T-helper 1 cell treated with Interleukin-12 subunit alpha and Interleukin-12 subunit beta and Interleukin-4 antibody, amounts not matched to agents 30 μg/mL and 1 μg/mL, for 36 hours (primary cell): ENCODE measurements at regions not wholly inside any gene's neighbourhood (a gene's known extent, or its start where the extent isn't known, plus 50 kb on each side); places are given as distances from the start of the nearest gene placed in this dataset.
A peak's percentile ranks its signal among the peaks of the same experiment; 100 is the strongest.
"Not testable (repeated sequence)": the region's sequence is repeated elsewhere in the genome, so short reads cannot be mapped to it uniquely, and the experiment has no call there.

Experiments used
- H3K27ac Mint-ChIP-seq: one replicate; pipeline ENCODE4 v1.8.0; 2021; ENCODE audit warnings: mild to moderate bottlenecking, mixed read lengths
- H3K27me3 Mint-ChIP-seq: one replicate; pipeline ENCODE4 v1.8.0; 2021; ENCODE audit warnings: low read depth, mixed read lengths
- H3K36me3 Mint-ChIP-seq: one replicate; pipeline ENCODE4 v1.8.0; 2021; ENCODE audit warnings: low read depth, mixed read lengths
- H3K4me1 Mint-ChIP-seq: one replicate; pipeline ENCODE4 v1.8.0; 2021; ENCODE audit warnings: low read depth, mixed read lengths
- H3K4me3 Mint-ChIP-seq: one replicate; pipeline ENCODE4 v1.8.0; 2021; ENCODE audit warnings: mild to moderate bottlenecking, moderate library complexity, mixed read lengths
- H3K9me3 Mint-ChIP-seq: one replicate; pipeline ENCODE4 v1.8.0; 2021; ENCODE audit warnings: mixed read lengths

GRCh38 chr17:30731210-30732132, 93.0 kb downstream of the CRLF3 start:
- Mint-ChIP-seq H3K4me1 (peaks cover 20% of the 10 kb centered on the region), H3K36me3 (peaks cover 11% of the 10 kb centered on the region), H3K4me3 (peak overlapping the region; percentile 97), H3K27ac (peak overlapping the region; percentile 95)
- not testable (repeated sequence) for H3K27me3 Mint-ChIP-seq, H3K9me3 Mint-ChIP-seq

DNA sequence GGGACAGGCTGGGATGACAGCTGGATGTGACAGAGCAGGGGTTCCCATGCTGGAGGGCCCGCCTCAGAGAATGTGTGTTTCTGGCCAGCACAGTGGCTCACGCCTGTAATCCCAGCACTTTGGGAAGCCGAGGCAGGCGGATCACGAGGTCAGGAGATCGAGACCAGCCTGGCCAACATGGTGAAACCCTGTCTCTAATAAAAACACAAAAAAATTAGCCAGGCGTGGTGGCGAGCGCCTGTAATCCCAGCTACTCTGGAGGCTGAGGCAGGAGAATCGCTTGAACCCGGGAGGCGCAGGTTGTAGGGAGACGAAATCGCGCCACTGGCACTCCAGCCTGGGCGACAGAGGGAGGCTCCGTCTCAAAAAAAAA, 93.7 kb downstream of the CRLF3 start:
- Mint-ChIP-seq H3K27ac (peak overlapping the region; percentile 95), H3K4me1 (peaks cover 20% of the 10 kb centered on the region), H3K4me3 (peak overlapping the region; percentile 97)
- H3K36me3 Mint-ChIP-seq, H3K9me3 Mint-ChIP-seq, H3K27me3 Mint-ChIP-seq: not testable (repeated sequence)

DNA sequence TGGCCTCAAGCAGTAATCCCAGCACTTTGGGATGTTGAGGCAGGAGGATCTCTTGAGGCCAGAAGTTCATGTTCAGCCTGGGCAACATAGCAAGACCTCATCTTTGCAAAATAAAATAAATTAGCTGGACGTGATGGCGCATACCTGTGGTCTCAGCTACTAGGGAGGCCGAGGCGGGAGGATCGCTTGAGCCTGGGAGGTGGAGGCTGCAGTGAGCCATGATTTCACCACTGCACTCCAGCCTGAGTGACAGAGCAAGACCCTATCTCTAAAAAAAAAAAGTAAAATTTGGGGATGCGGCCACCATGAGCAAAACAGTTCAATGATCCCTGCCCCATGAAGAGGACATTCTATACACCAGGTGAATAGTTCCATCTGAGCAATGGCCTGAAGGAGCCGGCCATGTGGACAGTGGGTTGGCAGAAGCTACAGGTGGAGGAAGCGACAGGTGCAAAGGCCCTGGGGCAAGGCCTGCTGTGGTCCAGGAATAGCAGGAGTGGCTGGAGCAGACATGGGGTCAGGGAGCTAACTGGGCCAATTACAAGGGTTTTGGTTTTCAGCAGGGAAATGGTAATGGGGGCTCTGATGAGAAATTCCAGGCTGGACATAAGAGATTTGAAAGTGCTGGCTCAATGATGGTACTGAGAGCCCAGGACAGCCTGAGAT, 94.2 kb downstream of the CRLF3 start:
- H3K27ac Mint-ChIP-seq: peak overlapping the region; percentile 95
- not testable (repeated sequence) for H3K36me3 Mint-ChIP-seq, H3K27me3 Mint-ChIP-seq, H3K9me3 Mint-ChIP-seq
- peaks cover 17% of the 10 kb centered on the region for H3K4me1 Mint-ChIP-seq
- peak overlapping the region; percentile 74 for H3K4me3 Mint-ChIP-seq

DNA sequence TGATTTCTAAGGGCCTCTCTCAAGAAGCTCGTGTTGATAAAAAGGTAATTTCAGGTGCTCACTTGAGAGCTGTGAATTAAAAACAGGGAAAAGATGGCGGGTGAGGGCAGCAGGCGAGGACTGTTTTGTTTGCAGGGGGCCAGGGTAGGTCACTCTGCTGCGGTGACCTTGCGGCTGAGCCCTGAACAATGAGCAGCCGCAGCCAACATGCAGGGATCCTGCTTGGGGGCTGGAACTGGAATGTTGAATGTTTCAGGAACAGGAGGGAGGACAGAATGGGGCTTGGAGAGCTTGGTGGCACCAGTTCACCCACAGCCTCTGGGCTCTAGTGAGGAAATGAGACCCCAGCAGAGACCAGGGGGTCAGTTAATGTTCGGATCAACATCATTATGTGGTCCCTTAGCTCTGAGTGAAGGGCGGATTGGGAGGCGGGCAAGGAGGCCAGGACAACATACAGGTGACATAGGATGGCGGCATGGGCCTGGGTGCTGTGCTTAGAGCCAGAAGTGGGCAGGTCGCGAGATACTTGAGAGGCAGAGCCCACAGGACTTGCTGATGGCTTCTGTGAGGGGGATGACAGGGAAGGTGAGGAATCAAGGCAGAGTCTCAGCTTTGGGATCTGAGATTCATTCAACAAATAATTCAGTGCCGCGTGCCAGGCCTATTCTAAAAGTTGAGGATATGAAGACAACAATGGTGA, 94.9 kb downstream of the CRLF3 start:
- peak overlapping the region; percentile 64 for H3K4me3 Mint-ChIP-seq
- peaks cover 16% of the 10 kb centered on the region for H3K4me1 Mint-ChIP-seq
- peak overlapping the region; percentile 46 for H3K27ac Mint-ChIP-seq
- H3K36me3 Mint-ChIP-seq, H3K9me3 Mint-ChIP-seq, H3K27me3 Mint-ChIP-seq: not testable (repeated sequence)

DNA sequence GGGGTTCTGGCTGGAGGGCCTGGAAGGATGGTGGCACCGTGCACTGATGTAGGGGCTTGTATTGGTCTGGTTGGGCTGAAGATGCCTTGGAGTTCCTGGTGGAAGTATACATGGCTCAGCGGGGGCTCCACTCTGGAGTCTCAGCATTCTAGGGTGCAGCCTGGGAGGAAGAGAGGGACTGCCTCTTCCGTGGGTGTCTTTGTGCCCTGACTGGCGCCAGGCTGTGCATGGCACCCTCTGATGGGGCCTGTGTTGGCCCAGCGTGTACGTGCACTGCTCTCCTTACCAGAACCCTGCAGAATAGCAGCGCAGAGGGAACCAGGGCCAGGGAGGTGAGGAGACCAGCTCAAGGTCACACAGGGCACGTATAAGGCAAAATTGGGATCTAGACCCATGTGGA, 97.0 kb downstream of the CRLF3 start:
- H3K4me3 Mint-ChIP-seq, H3K27ac Mint-ChIP-seq, H3K4me1 Mint-ChIP-seq, H3K36me3 Mint-ChIP-seq, H3K27me3 Mint-ChIP-seq, H3K9me3 Mint-ChIP-seq: not testable (repeated sequence)

GRCh38 chr17:30726734-30727133, 97.8 kb downstream of the CRLF3 start:
- not testable (repeated sequence) for H3K4me1 Mint-ChIP-seq, H3K9me3 Mint-ChIP-seq, H3K27ac Mint-ChIP-seq, H3K27me3 Mint-ChIP-seq, H3K4me3 Mint-ChIP-seq, H3K36me3 Mint-ChIP-seq

DNA sequence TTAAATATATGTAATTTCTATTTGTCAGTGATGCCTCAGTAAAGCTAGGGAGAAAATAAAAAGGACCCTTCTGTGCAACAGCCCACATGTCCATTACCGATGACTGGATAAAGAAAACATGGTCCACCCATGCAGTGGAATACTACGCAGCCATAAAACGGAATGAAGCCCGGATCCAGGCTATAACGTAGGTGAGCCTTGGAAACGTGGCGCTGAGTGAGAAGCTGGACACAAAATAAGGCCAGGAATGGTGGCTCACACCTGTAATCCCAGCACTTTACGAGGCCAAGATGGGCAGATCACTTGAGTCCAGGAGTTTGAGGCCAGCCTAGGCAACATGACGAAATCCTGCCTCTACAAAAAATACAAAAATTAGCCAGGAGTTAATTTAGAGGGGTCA, 98.2 kb downstream of the CRLF3 start:
- H3K36me3 Mint-ChIP-seq, H3K27ac Mint-ChIP-seq, H3K4me3 Mint-ChIP-seq: not testable (repeated sequence)

GRCh38 chr17:30724034-30724650, 100.3 kb downstream of the CRLF3 start:
- H3K27me3 Mint-ChIP-seq, H3K27ac Mint-ChIP-seq, H3K36me3 Mint-ChIP-seq, H3K9me3 Mint-ChIP-seq, H3K4me3 Mint-ChIP-seq, H3K4me1 Mint-ChIP-seq: not testable (repeated sequence)

More for the DNA sequence above, 98.2 kb downstream of the CRLF3 start:
- not testable (repeated sequence) for H3K27me3 Mint-ChIP-seq, H3K4me1 Mint-ChIP-seq, H3K9me3 Mint-ChIP-seq

DNA sequence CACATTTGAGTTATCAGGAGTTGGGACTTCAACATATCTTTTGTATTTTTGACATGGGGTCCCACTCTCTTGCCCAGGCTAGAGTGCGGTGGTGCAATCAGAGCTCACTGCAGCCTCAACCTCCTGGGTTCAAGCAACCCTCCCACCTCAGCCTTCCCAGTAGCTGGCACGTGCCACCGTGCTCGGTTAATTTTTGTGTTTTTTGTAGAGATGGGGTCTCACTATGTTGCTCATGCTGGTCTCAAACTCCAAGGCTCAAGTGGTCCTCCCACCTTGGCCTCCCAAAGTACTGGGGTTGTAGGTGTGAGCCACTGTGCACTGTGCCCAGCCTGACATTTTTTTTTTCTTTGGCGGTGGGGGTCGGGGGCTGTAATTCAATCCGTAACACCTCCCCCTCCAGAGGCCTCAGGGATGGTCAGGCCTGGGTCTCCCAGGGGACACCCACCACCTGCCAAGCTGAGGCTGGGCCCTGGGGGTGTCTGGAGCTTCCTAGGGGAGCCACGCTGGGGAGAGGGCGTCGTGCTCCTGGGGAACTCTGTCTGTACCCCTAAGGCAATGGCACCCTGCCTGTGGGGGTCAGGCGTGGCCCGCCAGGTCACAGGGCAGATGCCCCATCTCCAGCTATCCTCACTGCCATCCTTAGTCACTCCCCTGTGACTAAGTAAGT, 102.2 kb downstream of the CRLF3 start:
- not testable (repeated sequence) for H3K4me3 Mint-ChIP-seq, H3K9me3 Mint-ChIP-seq, H3K27ac Mint-ChIP-seq

GRCh38 chr17:30720971-30721370, 103.5 kb downstream of the CRLF3 start:
- not testable (repeated sequence) for H3K27me3 Mint-ChIP-seq, H3K9me3 Mint-ChIP-seq, H3K27ac Mint-ChIP-seq, H3K4me1 Mint-ChIP-seq, H3K4me3 Mint-ChIP-seq, H3K36me3 Mint-ChIP-seq

More for the DNA sequence above, 102.2 kb downstream of the CRLF3 start:
- H3K27me3 Mint-ChIP-seq, H3K4me1 Mint-ChIP-seq, H3K36me3 Mint-ChIP-seq: not testable (repeated sequence)

- Mint-ChIP-seq H3K27ac (no peak overlapping the region), H3K9me3 (no peaks in the 10 kb centered on the region), H3K36me3 (no peaks in the 10 kb centered on the region), H3K27me3 (no peaks in the 10 kb centered on the region), H3K4me1 (peaks cover 6% of the 10 kb centered on the region), H3K4me3 (no peak overlapping the region)
Observed at GRCh38 chr17:30720013-30720471, 104.5 kb downstream of the CRLF3 start.

GRCh38 chr17:30719131-30719973, 105.1 kb downstream of the CRLF3 start:
- H3K27me3 Mint-ChIP-seq, H3K9me3 Mint-ChIP-seq, H3K4me1 Mint-ChIP-seq, H3K36me3 Mint-ChIP-seq, H3K27ac Mint-ChIP-seq: not testable (repeated sequence)
- H3K4me3 Mint-ChIP-seq: peak overlapping the region; percentile 16

- not testable (repeated sequence) for H3K4me1 Mint-ChIP-seq, H3K4me3 Mint-ChIP-seq, H3K9me3 Mint-ChIP-seq, H3K36me3 Mint-ChIP-seq, H3K27ac Mint-ChIP-seq, H3K27me3 Mint-ChIP-seq
Observed at GRCh38 chr17:30718691-30719090, 105.8 kb downstream of the CRLF3 start.

- H3K4me3 Mint-ChIP-seq, H3K9me3 Mint-ChIP-seq, H3K27me3 Mint-ChIP-seq, H3K36me3 Mint-ChIP-seq, H3K4me1 Mint-ChIP-seq: not testable (repeated sequence)
- H3K27ac Mint-ChIP-seq: peak overlapping the region; percentile 21
Observed at GRCh38 chr17:30718099-30718447, 106.4 kb downstream of the CRLF3 start.
